IPS-18a (cell line): ENCODE measurements at regions not wholly inside any gene's neighbourhood (a gene's known extent, or its start where the extent isn't known, plus 50 kb on each side); places are given as distances from the start of the nearest gene placed in this dataset.
"Not testable (repeated sequence)": the region's sequence is repeated elsewhere in the genome, so short reads cannot be mapped to it uniquely, and the experiment has no call there.

Source experiments
- H3K27ac ChIP-seq: one replicate; pipeline ENCODE4 v1.5.1; 2013; ENCODE audit warnings: low read length
- H3K27me3 ChIP-seq: one replicate; pipeline ENCODE4 v1.6.1; 2013; ENCODE audit warnings: mild to moderate bottlenecking, low read length; ENCODE audit not compliant: control insufficient read depth, insufficient read depth
- H3K36me3 ChIP-seq: one replicate; pipeline ENCODE4 v1.6.1; 2013; ENCODE audit warnings: low read depth, low read length; ENCODE audit not compliant: control insufficient read depth
- H3K4me1 ChIP-seq: one replicate; pipeline ENCODE4 v1.6.1; 2013; ENCODE audit warnings: low read depth, low read length; ENCODE audit not compliant: control insufficient read depth
- H3K4me3 ChIP-seq: one replicate; pipeline ENCODE4 v1.5.1; 2013; ENCODE audit warnings: low read length
- H3K9ac ChIP-seq: one replicate; pipeline ENCODE4 v1.6.1; 2013; ENCODE audit warnings: mild to moderate bottlenecking, low read length, moderate library complexity
- H3K9me3 ChIP-seq: one replicate; pipeline ENCODE4 v1.6.1; 2013; ENCODE audit warnings: low read depth, low read length; ENCODE audit not compliant: control insufficient read depth

DNA sequence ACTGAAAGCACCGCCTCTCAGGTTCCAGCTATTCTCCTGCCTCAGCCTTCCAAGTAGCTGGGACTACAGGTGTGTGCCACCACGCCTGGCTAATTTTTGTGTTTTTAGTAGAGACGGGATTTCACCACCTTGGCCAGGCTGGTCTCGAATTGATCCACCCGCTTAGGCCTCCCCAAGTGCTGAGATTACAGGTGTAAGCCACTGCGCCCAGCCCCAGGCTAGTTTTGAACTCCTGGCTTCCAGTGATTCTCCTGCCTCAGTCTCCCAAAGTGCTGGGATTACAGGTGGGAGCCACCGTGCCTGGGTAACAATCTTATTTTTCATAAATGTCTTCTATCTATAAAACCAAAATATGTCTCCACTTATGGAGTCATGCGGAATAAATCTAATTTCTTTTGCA, 104.1 kb upstream of the ZNF438 start:
- H3K9ac ChIP-seq, H3K36me3 ChIP-seq, H3K4me3 ChIP-seq, H3K9me3 ChIP-seq, H3K27ac ChIP-seq: not testable (repeated sequence)
- peaks cover 12% of the 10 kb centered on the region for H3K4me1 ChIP-seq
- H3K27me3 ChIP-seq = peaks cover 13% of the 10 kb centered on the region

DNA sequence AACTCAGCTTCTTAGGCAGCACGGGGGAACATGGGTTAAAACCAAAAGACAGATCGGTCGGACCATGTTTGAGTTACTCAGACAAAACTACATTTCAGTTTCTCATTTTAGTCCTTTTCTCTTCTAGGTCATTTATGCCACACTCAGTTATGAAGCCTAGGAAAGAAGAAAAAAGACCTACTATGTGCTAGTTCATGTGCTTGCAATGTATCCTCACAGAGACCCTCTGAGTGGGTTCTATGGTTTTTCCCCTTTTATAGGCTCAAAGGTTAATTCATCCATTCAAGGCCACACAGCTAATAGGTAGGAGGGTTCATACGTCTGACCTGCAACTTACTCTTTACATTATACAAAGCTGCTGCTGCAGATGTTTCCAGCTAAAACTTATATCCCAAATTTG, 104.7 kb upstream of the ZNF438 start:
- H3K36me3 ChIP-seq = no peaks in the 10 kb centered on the region
- H3K27ac ChIP-seq = no peak overlapping the region
- peaks cover 13% of the 10 kb centered on the region for H3K27me3 ChIP-seq
- no peak overlapping the region for H3K9ac ChIP-seq
- H3K4me1 ChIP-seq = peaks cover 12% of the 10 kb centered on the region
- H3K9me3 ChIP-seq = no peaks in the 10 kb centered on the region
- H3K4me3 ChIP-seq = no peak overlapping the region

DNA sequence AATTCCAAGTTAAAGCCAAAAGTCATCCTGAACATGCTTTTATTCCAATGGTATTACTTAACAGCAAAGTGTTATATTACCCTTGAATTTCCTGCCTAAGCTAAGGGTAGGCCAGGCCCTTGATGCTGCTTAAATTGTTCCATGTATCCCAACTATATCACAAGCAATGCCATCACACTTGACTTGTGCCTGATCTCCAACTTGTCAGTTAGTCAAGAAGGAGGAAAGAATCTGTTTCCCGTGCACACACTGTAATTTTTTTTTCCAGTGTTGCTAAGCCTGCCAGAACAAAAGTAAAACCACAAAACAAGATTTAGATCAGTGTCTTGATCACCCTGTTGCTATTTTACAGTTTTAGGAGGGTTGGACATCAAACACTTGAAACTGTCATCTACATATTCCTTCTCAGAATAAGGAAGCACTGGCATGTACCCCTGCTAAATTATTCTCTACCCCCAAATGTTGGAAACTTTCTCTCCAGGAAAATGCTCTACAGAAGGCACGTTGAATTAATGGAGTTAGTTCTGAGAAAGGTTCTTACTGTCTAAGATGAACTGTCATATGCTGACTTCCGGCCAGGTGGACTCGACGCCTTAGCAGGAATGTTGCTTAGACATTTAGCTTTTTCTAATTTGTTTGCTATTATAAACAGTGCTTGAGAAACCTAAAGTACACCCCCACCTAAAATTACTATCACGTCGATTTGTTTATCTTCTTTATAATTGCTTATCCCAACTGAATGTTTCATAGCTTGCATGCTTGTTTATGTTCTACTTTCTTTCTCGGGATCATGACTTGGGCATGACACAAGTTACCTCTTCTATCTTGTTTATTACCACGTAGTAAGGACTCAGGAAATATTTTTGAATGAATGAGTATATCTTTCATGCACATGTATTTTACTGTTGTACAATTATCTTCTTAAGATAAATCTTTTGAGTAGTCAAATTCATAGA, 105.5 kb upstream of the ZNF438 start:
- Histone ChIP-seq H3K9ac (no peak overlapping the region), H3K9me3 (no peaks in the 10 kb centered on the region), H3K36me3 (no peaks in the 10 kb centered on the region), H3K27ac (no peak overlapping the region), H3K4me1 (peaks cover 12% of the 10 kb centered on the region), H3K4me3 (no peak overlapping the region), H3K27me3 (peaks cover 12% of the 10 kb centered on the region)

GRCh38 chr10:31138026-31138553, 106.4 kb upstream of the ZNF438 start:
- Histone ChIP-seq H3K9me3 (no peaks in the 10 kb centered on the region), H3K36me3 (no peaks in the 10 kb centered on the region), H3K4me1 (peaks cover 9% of the 10 kb centered on the region), H3K27ac (no peak overlapping the region), H3K4me3 (no peak overlapping the region), H3K9ac (no peak overlapping the region), H3K27me3 (peaks cover 3% of the 10 kb centered on the region)

DNA sequence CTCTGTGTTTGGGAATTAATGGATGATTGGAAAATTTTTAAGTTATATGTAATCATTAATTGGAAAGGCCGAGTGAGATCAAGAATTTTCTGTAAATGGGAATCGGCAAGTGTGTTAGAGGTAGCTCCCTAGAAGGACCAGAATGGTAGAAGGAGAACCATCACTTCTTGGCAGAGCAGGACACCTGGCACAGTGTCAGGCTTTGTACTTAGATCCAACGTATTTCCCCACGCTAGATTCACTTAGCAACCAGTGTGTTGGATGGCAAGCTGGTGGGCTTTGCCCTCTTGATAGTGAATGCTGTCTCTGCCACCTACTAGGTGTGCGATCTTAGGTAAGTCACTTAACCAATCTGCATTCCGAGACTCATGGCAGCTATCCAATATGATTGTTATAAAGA, 107.8 kb upstream of the ZNF438 start:
- Histone ChIP-seq H3K4me1 (peaks cover 2% of the 10 kb centered on the region), H3K9me3 (no peaks in the 10 kb centered on the region), H3K36me3 (no peaks in the 10 kb centered on the region), H3K9ac (no peak overlapping the region), H3K27ac (no peak overlapping the region), H3K4me3 (no peak overlapping the region), H3K27me3 (no peaks in the 10 kb centered on the region)

DNA sequence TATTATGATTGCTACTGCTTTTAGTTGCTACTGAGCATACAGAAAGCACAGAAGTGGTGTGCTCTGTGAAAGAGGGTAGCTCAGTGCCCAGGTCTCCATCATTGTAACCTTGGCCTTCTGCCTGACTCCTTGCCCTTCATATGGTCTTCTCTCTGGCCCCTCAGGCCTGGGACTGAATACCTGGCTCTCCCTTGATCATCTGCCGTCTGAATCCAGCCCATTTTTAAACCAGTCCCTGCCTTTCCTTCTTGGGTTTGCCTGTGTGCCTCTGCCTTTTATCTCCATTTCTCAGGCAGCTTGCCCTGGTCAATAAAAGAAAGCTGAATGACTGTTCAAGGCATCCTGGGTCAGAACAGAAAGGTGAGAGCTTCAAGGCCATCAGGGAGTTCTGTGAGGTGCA, 109.1 kb upstream of the ZNF438 start:
- no peak overlapping the region for H3K9ac ChIP-seq
- no peaks in the 10 kb centered on the region for H3K4me1 ChIP-seq

DNA sequence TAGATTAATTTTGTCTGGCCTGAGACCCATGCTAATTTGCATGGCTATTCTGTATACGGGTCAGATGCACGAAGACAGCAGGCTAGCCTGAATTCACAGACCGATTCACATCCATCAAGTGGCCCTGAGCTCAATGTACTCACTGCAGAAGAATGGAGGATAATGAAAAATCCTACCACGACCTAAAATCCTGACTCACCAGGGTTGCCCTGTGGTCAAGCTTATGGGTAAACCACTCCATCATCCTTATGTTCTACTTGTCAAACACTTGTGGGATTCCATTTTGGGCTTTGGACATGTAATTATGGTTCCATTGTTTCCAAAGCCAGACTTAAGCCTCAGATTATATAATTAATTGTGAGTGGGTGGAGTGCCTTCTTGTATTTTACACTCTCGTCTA, 110.4 kb upstream of the ZNF438 start:
- no peak overlapping the region for H3K4me3 ChIP-seq
- no peak overlapping the region for H3K9ac ChIP-seq
- no peak overlapping the region for H3K27ac ChIP-seq
- no peaks in the 10 kb centered on the region for H3K36me3 ChIP-seq
- no peaks in the 10 kb centered on the region for H3K9me3 ChIP-seq
- no peaks in the 10 kb centered on the region for H3K4me1 ChIP-seq
- no peaks in the 10 kb centered on the region for H3K27me3 ChIP-seq

More for the DNA sequence above, 109.1 kb upstream of the ZNF438 start:
- H3K9me3 ChIP-seq = no peaks in the 10 kb centered on the region
- no peak overlapping the region for H3K4me3 ChIP-seq
- H3K36me3 ChIP-seq = no peaks in the 10 kb centered on the region
- H3K27ac ChIP-seq = no peak overlapping the region
- H3K27me3 ChIP-seq = no peaks in the 10 kb centered on the region

DNA sequence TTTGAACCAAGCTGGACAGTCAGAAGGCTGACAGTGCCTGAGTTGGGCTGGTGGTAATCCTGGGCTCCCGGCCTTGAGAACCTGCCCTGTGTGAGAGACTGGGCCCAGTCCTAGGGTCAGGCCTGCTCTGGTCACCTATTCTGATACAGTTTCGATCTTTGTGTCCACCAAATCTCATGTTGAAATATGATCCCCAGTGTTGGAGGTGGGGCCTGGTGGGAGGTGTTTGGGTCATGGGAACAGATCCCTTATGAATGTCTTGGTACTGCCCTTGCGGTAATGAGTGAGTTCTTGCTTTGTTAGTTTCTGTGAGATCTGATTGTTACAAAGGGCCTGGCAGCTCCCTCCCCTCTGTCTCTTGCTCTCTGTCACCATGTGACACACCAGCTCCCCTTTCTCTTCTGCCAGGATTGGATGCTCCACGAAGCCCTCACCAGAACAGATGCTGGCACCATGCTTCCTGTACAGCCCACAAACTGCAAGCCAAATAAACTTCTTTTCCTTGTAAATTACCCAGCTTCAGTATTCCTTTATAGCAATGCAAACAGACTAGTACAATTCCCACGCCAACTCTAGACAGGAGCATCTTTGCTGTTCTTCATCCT, 111.8 kb upstream of the ZNF438 start:
- Histone ChIP-seq H3K36me3 (no peaks in the 10 kb centered on the region), H3K4me3 (no peak overlapping the region), H3K27me3 (no peaks in the 10 kb centered on the region), H3K9me3 (no peaks in the 10 kb centered on the region), H3K9ac (no peak overlapping the region), H3K4me1 (no peaks in the 10 kb centered on the region), H3K27ac (no peak overlapping the region)

DNA sequence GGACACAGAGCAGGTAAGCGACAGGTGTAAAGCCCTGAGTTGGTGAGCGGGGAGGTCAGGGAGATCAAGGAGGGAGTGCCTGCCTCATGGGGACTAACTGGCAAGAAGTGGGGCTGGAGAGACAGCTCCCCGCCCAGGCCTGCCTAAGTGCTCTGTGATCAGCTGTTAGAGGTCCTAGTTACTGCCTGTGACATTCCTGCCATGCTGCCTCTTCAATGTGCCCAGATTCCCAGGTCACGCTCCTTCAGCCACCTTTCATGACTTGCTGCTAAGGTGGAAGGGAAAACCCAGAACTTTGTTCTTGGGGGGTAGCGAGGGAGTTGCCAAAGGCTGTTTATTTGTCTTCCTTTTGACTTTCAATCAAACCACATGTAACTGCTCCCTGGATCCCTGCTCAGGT, 114.3 kb upstream of the ZNF438 start:
- no peak overlapping the region for H3K4me3 ChIP-seq
- no peak overlapping the region for H3K27ac ChIP-seq
- H3K9ac ChIP-seq = no peak overlapping the region
- no peaks in the 10 kb centered on the region for H3K4me1 ChIP-seq
- no peaks in the 10 kb centered on the region for H3K36me3 ChIP-seq
- no peaks in the 10 kb centered on the region for H3K27me3 ChIP-seq
- no peaks in the 10 kb centered on the region for H3K9me3 ChIP-seq

DNA sequence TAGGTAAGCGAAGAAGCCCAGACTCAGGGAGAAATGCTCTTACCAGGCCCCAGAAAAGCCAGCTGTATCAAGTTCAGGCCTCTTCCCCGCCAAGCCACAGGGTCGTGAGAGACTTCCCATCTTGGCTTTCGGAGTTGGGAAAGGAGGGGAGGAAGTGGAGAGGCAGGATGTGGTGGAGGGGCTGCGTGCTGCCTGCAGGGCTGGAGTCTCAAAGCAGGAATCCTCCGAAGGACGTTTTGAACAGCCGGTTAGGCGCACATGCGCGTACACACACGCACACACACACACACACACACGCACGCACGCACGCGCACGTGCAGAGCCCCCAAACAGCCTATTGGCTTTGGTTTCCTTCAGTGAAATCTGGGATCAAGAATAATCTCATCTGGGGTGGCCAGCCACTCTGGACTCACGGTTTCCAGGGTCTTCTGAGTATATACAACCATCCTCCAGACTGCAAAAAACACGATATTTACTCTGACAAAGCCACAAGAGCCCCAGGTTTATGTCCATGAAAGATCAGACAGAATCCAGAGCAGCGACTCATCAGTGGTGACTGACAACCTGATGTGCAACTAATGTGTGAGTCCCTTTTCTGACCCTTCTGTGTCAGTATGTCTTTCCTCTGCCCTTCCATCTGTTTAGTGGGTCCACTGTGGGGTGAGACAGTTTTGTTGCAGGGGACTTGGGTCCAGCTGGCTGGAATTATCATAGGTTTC, 115.0 kb upstream of the ZNF438 start:
- Histone ChIP-seq H3K27me3 (no peaks in the 10 kb centered on the region), H3K4me3 (no peak overlapping the region), H3K9me3 (no peaks in the 10 kb centered on the region), H3K4me1 (no peaks in the 10 kb centered on the region), H3K27ac (no peak overlapping the region), H3K36me3 (no peaks in the 10 kb centered on the region), H3K9ac (no peak overlapping the region)

DNA sequence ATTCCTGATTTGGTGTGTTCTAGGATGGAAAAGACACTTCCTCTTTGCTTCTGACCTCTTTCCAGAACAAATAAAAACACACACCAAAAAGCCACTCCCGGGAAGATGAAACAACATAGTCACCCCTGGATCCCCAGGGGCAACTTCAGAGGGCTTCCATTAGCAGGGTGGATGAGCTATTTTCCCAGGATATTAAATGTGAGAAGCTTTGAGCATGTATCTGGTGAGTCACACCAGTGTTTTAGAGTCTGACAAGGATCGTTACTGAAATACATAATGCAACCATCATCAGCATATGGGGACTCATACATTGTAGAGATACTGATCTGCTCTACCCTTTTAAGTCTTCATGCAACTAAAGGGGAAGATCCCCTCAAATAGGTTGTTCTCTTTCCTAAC, 115.5 kb upstream of the ZNF438 start:
- Histone ChIP-seq H3K4me3 (no peak overlapping the region), H3K27ac (no peak overlapping the region), H3K27me3 (no peaks in the 10 kb centered on the region), H3K4me1 (no peaks in the 10 kb centered on the region), H3K9me3 (no peaks in the 10 kb centered on the region), H3K36me3 (no peaks in the 10 kb centered on the region), H3K9ac (no peak overlapping the region)
